Endothelial cell of umbilical vein (primary cell): ENCODE measurements at regions not wholly inside any gene's neighbourhood (a gene's known extent, or its start where the extent isn't known, plus 50 kb on each side); places are given as distances from the start of the nearest gene placed in this dataset. TPM values are rescaled to one million over a fixed set of nuclear protein-coding genes. Genes with fewer than 3 reads are reported as not detected.

Source experiments
- small RNA-seq: library from RNA; depleted of rRNA; stranded (forward); fragments of <200 nt; gene quantifications from one replicate; pipeline ENCODE3, GENCODE V24; 2012; ENCODE audit warnings: low replicate concordance, low read depth; ENCODE audit not compliant: insufficient read depth, insufficient read length

Small RNA genes lying in the stretch of these regions (small RNA-seq; reads per million reads assigned to genes)
- not detected for gene AL589743.6
